ENCODE measurements at regions not wholly inside any gene's neighbourhood (a gene's known extent, or its start where the extent isn't known, plus 50 kb on each side); places are given as distances from the start of the nearest gene placed in this dataset.
A peak's percentile ranks its signal among the peaks of the same experiment; 100 is the strongest.

GRCh38 chr12:19964549-19964948 lies 403.8 kb upstream of the PDE3A start:
- peak; percentile 52 for DNase-seq

- DNase-seq, result no peak
Observed at GRCh38 chr12:19965196-19966038, 402.9 kb upstream of the PDE3A start.

- no peak for DNase-seq
Observed at GRCh38 chr12:19967001-19967400, 401.3 kb upstream of the PDE3A start.

GRCh38 chr12:19967431-19967830 lies 400.9 kb upstream of the PDE3A start:
- DNase-seq, result peak; percentile 94

- DNase-seq, result peak; percentile 93
Observed at GRCh38 chr12:19970116-19970515, 398.2 kb upstream of the PDE3A start.

DNA sequence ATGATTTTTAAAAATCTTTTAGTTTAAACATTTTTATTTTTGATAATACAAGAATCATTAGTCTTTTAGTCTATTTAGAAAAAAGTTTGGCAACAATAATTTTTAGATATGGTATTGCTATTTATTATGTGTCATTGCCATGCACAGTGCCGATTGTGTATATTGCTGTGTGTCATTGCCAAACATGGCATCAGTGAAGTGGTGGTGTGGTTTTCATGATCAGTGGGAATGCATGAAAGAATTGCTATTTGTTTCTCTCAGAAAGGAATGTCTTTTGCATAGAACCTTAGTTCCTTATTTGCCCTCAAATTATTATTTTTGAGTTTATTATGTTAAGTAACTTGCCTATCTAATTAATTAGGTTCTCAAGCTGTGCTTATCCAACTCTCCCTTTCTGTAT lies 397.5 kb upstream of the PDE3A start:
- DNase-seq, result no peak

DNA sequence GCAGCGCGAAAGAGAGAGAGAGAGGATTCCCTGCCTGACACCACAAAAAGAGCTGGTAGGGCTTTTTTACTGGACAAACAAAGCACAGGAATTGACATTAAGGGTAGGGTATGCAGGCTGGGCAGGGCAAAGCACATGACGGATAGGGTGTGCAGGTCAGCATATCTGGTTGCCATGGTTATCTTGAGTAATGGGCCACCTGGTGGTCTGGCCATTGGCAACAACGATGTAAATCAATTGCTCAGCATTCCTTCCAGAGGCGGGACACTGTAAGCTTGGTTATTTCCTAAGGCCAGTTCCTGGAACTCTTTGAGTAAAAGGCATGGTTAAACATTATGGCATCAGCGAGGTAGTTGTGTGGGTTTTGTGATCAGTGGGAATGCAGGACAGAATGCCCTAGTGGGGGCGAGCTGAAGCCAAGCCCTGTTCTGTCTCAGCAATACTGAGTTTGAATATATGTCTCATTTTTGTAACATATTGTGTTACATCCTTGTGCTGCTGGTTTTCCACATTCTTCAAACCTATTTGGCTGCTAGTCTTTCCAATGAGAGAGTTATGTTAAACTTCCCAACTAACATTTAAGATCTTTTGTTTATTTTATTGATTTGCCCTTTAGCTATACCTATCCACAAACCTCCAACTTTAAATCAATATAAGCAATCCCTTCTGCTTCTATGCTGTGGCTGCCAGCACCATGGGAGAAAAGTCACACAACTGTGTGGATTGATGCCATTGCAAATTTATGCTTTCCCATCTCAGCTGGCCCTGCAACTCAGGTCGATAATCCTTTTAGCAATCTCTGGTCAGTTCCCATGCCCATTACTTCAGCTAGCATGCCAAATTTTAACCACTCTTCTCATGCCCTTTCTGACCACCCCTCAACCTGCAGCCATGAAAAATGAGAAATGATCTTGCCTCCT lies 396.7 kb upstream of the PDE3A start:
- peak; percentile 53 for DNase-seq

DNA sequence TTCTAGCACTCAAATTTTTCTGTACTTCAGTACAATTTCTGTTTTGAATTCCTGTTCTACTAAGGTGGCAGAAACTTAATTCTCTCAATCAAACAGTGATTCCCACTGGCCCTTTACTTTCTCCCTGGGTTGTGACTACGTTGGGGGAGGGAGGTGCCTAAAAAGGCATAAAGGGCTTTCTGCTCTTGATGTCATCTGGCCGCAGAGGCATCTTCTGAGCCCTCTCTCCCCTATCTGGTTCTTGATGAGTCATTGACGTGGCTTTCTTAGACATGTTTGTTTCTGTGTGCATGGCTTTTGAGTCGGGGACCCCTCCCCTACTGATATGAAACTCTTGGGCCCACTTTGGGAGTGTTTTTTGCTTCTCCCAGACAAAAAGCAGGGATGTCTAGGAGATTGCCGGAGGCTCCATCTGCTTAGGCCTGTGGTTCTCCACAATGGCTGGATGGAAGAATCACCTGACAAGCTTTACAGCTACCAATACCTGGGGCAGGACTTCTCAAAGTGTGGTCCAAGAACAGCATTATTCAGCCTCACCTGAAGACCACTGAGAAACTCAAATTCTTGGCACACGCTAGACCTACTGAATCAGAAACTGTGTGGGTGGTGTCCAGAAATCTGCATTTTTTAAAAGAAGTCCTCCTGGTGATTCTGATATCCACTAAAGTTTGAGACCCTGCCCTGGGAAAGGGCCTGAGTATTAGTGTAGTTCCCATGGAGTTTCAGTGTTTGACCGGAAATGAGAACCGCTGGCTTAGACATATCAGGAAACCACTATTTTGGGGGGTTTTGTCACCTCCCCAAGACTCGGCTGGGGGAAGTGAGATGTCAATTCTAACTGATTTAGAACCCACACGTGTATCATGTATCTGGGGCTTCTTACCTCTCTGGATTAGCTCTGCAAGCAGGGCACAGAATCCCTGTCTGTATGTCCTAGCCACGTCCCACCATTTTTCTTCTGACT lies 395.7 kb upstream of the PDE3A start:
- peak; percentile 21 for DNase-seq

GRCh38 chr12:19978193-19978592 lies 390.1 kb upstream of the PDE3A start:
- peak; percentile 97 for DNase-seq

DNA sequence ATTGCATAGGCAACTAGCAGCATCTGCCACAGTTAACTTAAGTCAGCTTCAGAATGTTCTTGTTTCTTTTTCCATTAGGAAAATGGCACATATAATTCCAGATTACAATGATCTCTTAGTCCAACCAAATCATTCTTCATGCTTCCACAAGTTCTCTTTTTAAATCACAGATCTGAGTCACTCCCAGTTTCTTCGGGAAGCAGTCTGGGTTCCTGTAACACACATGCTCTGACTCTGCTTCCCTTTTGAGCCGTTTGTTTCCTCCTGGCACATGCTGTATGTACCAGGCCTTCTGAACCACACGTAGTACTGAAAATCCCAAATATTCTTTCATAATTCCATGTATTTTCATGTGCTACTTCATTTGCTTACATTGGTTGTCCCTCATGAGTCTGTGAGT lies 388.8 kb upstream of the PDE3A start:
- DNase-seq, result no peak

DNA sequence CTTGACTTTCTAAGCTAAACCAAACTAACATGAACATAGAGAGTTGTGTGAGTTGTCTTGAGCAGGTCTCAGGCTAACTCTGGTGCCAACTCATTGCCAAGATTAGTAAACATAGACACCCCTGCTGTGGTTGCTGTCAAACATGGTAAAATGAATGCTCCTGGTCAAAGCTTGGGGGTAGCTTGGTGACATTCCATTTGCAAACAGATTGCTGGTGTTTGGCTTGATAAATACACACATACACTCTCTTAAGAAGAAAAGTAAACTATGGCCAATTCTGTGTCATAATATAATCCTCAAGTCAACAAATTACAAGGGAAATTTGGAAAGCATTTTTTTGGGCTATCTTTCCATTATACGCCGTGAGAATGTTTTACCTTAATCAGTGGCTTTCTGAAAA lies 386.4 kb upstream of the PDE3A start:
- no peak for DNase-seq

DNA sequence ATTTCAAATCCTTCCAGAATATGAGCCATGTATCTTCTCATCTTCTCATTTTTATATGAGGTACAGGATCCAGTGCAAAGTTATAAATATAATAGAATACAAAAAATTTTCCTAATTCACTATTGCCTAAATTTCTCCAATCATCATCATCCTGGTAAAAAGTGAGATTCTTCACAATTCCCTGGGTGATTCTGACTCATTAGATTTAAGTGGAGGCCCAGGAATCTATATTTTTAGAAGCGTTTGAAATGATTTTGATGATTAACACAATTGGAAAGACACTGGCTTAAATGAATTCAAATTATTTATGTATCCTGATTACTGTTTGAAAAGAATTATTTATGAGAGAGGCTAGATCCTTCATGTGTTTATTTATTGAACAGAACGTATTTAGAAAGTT lies 380.3 kb upstream of the PDE3A start:
- peak; percentile 54 for DNase-seq

DNA sequence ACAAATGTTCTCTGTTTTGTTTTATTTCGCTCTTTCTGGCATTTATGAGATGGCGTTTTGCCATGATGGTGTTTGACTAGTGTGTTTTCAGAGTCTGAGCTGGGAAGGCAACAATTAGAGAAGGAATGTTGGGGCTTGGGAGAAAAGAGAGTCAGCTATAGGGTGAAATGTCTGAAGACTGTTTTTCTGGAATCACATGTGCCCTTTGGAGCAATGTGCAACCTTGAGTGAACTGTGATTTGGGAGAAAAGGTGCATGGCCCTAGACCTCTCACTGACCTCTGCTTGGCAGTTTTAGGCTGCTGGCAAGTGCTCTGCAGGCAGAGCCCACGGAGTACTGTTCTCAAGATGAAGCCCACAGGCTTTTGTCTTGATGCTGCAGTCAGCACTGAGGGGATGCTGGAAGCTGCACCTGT lies 379.9 kb upstream of the PDE3A start:
- peak; percentile 81 for DNase-seq

GRCh38 chr12:19988948-19989347 lies 379.4 kb upstream of the PDE3A start:
- DNase-seq, result peak; percentile 35

DNA sequence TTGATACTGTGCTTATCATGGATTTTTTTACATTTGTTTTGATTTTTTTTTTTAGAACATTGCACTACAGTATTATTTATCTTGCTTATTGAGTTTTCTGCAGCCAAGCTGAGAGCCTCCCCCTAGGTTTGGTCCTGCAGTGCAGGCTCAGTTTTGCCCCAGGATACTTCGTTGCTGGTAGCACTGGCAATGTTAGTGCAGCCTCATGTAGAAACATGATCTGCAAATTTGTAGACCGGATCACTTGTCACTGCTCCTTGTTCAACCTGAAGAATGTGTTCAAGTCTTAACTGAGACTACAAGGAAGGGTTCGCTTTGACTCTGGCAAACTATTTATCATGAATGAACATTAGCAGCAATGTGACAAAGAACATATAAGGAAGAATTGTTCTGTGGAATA lies 377.2 kb upstream of the PDE3A start:
- no peak for DNase-seq

DNA sequence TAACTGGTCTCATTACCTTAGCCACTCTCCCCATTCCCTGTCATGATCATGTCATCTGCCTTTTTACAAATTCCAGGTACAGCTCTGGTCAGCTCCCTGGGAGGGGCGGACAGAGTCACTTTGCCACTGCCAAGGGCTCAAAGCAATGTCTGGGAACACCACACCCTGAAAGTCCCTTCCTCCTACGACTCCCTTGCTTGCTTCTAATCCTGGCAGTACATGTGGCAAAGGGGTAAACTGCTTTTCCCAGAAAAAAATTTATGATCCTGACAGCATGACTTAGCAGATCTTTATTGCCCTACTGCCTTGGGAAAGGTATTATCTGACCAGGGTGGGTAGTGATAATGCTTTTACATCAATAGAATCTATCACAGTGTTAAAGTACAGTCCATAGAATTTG lies 376.0 kb upstream of the PDE3A start:
- DNase-seq, result no peak

- DNase-seq, result no peak
Observed at GRCh38 chr12:19994968-19995367, 373.4 kb upstream of the PDE3A start.

DNA sequence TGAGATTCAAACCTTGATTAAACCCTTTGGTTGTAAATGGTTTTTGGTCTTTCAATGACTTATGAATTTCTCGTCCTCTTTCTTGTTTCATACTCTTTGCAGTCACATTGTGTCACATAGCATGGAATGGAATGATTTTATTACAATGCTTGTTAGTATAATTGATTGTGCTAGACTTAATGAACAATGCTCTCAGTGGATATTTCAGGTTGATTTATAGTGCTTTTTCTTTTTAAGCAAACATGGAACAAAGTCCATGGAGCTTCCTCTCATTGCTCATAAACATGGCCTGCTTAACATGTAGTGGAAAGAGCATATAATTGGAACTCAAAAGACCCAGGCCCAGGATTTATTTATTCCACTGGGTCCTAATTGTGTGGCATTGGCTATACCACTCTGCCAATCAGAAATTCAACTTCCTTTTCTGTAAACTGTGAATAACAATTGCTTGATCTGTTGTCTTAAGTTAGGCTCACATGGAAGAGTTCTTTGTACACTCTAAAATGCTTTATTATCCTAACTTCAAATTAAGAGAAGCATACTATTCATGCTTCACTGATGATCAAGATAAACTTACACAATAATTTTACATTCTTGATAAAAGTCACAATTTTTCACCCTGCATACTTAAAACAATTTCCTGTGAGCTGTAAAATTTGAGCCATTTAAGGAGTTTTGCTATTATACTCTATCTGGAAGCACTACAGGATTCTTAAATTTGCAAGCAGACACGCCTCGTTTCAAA lies 370.5 kb upstream of the PDE3A start:
- DNase-seq, result peak; percentile 38

GRCh38 chr12:19998411-19998810 lies 369.9 kb upstream of the PDE3A start:
- DNase-seq, result no peak

- no peak for DNase-seq
Observed at GRCh38 chr12:19998961-19999804, 369.2 kb upstream of the PDE3A start.

GRCh38 chr12:19999805-20000138 lies 368.6 kb upstream of the PDE3A start:
- no peak for DNase-seq

All from fibroblast of skin of right quadriceps (primary cell).